ENCODE measurements at regions not wholly inside any gene's neighbourhood (a gene's known extent, or its start where the extent isn't known, plus 50 kb on each side); places are given as distances from the start of the nearest gene placed in this dataset.

DNA sequence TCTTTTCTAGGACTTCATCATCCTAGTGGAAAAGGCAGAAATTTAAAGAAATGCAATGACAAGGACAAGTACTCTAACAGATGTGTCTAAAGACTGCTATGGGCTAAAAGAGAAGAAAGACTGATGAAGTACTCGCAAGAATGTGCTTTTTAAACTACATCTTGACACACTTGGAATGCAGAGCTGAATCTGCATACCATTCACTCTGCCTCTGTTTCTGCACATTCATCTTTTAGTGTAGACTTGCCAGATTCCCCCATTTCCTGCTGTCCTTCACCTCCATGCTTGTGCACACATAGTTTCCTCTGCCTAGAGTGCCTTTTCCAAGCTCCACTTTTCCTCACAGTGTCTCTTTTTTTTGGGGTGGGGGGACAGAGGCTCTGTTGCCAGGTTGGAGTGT lies 239.0 kb upstream of the CCDC179 start:
- DNase-seq (ENCODE audit: low read depth, low spot score): no peak
- TF ChIP-seq, protein P1, sequence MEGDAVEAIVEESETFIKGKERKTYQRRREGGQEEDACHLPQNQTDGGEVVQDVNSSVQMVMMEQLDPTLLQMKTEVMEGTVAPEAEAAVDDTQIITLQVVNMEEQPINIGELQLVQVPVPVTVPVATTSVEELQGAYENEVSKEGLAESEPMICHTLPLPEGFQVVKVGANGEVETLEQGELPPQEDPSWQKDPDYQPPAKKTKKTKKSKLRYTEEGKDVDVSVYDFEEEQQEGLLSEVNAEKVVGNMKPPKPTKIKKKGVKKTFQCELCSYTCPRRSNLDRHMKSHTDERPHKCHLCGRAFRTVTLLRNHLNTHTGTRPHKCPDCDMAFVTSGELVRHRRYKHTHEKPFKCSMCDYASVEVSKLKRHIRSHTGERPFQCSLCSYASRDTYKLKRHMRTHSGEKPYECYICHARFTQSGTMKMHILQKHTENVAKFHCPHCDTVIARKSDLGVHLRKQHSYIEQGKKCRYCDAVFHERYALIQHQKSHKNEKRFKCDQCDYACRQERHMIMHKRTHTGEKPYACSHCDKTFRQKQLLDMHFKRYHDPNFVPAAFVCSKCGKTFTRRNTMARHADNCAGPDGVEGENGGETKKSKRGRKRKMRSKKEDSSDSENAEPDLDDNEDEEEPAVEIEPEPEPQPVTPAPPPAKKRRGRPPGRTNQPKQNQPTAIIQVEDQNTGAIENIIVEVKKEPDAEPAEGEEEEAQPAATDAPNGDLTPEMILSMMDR (IDR thresholded peaks at IDR 0.05; ENCODE audit: low read depth, low read length): no peak
- in situ Hi-C loops (cut with HindIII; ENCODE audit: low sequenced_read_pairs): no loop called here
- no peak overlapping the region for H3K4me3 ChIP-seq (ENCODE audit: low read depth, low read length)

DNA sequence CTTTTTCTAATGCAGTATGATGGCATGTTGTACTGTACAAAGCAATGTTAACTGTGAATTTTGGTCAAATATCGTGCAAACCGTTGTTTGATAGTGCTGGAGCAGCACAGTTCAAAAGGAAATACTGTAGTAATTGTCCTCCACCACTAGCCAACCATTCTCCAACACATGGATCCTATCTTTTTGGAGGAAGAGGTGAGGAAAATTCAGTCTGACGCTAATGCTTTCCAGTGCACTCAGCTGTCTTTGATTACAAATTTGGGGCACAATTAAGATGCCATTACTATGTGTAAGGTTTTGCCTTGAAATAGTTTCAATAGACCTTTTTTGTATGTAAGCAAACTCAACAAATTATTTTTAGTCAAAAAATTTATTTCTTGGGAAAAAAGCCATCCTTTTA lies 240.5 kb upstream of the CCDC179 start:
- in situ Hi-C loops (cut with HindIII; ENCODE audit: low sequenced_read_pairs): no loop called here
- no peak overlapping the region for H3K4me3 ChIP-seq (ENCODE audit: low read depth, low read length)
- TF ChIP-seq, protein P1 (IDR thresholded peaks at IDR 0.05; ENCODE audit: low read depth, low read length): no peak
- no peak for DNase-seq (ENCODE audit: low read depth, low spot score)

DNA sequence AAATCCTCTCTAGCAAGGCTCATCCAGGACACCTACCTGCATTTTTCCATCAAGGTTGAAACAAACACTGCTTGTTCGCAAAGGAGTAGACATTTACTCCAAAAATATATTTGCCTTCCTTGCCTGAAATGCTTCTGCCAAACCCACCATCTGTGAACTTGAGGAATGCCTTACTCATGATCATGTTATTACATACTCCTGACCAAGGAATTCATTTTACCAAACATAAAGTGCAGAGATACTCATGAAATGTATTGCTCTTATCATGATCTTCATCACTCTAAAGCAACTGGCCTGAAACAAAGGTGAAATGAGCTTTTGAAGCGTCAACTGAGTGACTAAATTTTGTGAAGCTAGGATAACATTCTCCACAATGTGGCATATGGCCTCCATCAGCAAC lies 243.1 kb upstream of the CCDC179 start:
- H3K4me3 ChIP-seq (ENCODE audit: low read depth, low read length): no peak overlapping the region
- in situ Hi-C loops (cut with HindIII; ENCODE audit: low sequenced_read_pairs): no loop called here
- DNase-seq (ENCODE audit: low read depth, low spot score): no peak
- TF ChIP-seq, protein P1 (IDR thresholded peaks at IDR 0.05; ENCODE audit: low read depth, low read length): no peak

DNA sequence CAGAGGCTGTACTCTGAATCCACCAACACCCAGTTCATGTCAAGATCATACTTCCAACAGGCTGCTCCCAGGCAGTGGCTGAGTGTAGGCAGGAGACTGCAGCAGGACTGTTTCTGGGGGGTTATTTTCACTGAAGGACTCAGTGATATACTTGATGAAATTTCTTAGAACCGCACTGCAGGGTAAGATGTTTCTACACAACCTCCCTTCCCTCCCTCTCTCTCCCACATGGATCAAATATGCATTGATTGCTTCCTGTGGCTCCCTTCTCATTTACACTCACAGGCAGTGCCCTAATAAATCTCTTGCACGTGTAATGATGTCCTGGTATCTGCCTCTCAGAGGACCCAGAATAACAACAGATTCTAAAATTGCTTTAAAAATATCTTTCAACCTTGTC lies 251.3 kb upstream of the CCDC179 start:
- H3K4me3 ChIP-seq (ENCODE audit: low read depth, low read length): no peak overlapping the region
- TF ChIP-seq, protein P1 (IDR thresholded peaks at IDR 0.05; ENCODE audit: low read depth, low read length): no peak
- DNase-seq (ENCODE audit: low read depth, low spot score): no peak
- in situ Hi-C loops (cut with HindIII; ENCODE audit: low sequenced_read_pairs): no loop called here

DNA sequence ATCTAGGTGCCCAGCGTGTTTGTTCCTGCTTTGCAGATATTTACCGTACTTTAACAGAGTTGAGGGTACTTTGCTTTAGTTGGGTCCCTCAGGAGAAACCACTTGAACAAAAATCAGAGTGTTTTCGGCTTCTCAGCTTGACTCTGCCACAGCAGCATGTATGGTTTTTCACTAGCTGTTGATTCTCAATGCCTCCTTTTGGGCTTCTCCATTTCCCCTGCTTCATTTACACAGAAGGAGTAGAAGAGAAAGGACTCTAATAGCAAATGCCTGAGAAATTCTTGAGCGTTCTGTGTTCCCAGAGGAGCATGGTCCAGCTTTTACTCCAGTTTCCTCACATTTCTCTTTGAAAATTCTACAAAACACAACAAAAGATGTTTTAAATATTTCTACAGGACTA lies 252.1 kb upstream of the CCDC179 start:
- DNase-seq (ENCODE audit: low read depth, low spot score): no peak
- H3K4me3 ChIP-seq (ENCODE audit: low read depth, low read length): no peak overlapping the region
- in situ Hi-C loops (cut with HindIII; ENCODE audit: low sequenced_read_pairs): no loop called here
- TF ChIP-seq, protein P1 (IDR thresholded peaks at IDR 0.05; ENCODE audit: low read depth, low read length): no peak

DNA sequence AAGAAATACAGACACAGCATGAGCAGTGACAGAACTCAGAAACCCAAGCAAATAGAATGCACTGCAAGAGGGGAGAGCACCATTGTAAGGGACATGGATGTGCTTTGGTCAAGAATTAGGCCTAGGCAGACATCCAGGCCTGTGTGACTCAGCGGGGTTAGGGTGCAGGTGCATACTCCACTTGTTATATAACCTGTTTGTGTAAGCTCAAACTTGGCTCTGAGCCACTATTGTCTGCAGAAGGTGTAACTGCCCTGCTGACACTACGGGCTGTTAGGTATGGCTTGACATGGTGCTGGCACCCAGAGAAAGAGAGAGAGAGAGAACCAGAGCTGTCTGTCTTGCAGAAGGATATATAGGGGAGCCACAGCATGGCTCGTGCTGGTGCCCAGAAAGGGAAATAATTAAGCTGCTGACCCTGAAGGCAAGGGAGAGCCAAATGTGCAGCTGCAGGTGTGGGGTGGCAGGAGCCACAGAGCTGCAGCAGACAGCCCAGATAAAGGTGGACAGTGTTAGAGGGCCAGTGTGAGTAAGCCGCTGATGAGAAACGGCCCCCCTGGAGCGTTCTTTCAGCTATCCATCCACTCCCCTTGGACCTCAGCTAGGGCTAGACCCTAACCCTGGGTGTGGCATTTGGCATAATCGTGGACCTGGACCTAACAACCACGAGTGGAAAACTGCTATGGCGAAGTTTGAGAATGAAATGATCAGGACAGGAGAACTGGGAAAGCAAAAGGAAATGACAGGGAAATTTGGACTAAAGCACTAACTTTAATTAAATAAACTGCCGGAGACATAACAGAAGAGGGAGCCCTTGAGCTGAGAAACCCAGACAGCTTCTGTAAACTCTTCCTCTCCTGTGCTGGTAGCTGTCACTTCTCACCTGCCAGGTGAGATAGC lies 253.0 kb upstream of the CCDC179 start:
- in situ Hi-C loops (cut with HindIII; ENCODE audit: low sequenced_read_pairs): no loop called here
- no peak overlapping the region for H3K4me3 ChIP-seq (ENCODE audit: low read depth, low read length)
- DNase-seq (ENCODE audit: low read depth, low spot score): peak; percentile 66
- TF ChIP-seq, protein P1 (IDR thresholded peaks at IDR 0.05; ENCODE audit: low read depth, low read length): peak; percentile 59
